22Rv1 (cell line): ENCODE measurements at regions not wholly inside any gene's neighbourhood (a gene's known extent, or its start where the extent isn't known, plus 50 kb on each side); places are given as distances from the start of the nearest gene placed in this dataset.

Experiments
- ZFX ChIP-seq: fragments of 450-650 bp; IDR thresholded peaks from 2 replicates; pipeline ENCODE4 v1.6.1; 2017; ENCODE audit warnings: antibody characterized with exemption, borderline replicate concordance
- TF ChIP-seq, protein P1 (sequence below): fragments of 450-650 bp; IDR thresholded peaks from 2 replicates; pipeline ENCODE4 v1.5.1; 2017; ENCODE audit warnings: mild to moderate bottlenecking

DNA sequence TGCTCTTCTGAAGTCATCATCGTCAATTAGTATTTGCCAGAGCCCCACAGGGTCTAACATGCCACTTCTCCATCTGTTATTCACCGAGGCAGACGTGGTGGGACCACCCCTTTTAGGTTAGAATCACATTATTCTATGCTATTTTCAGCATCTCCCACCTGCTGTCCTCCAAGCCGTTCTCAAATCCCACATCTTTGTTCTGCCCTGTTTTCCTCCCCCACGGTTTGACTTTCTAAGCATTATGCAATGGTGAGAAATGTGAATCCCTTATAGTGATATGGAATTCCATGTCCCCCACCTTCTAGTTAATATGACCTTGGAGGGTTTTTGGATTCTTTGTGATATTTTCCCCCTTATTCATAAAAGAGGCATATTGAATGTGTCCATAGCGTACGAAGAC is 634.1 kb upstream of the RBFOX1 start:
- TF ChIP-seq, protein P1, sequence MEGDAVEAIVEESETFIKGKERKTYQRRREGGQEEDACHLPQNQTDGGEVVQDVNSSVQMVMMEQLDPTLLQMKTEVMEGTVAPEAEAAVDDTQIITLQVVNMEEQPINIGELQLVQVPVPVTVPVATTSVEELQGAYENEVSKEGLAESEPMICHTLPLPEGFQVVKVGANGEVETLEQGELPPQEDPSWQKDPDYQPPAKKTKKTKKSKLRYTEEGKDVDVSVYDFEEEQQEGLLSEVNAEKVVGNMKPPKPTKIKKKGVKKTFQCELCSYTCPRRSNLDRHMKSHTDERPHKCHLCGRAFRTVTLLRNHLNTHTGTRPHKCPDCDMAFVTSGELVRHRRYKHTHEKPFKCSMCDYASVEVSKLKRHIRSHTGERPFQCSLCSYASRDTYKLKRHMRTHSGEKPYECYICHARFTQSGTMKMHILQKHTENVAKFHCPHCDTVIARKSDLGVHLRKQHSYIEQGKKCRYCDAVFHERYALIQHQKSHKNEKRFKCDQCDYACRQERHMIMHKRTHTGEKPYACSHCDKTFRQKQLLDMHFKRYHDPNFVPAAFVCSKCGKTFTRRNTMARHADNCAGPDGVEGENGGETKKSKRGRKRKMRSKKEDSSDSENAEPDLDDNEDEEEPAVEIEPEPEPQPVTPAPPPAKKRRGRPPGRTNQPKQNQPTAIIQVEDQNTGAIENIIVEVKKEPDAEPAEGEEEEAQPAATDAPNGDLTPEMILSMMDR: no peak
- no peak for TF ChIP-seq ZFX
